GM12865 (cell line): ENCODE measurements at regions not wholly inside any gene's neighbourhood (a gene's known extent, or its start where the extent isn't known, plus 50 kb on each side); places are given as distances from the start of the nearest gene placed in this dataset.

Experiments
- DNase-seq: peaks from one replicate; pipeline ENCODE4 v3.0.0; 2010; ENCODE audit warnings: low read depth
- H3K4me3 ChIP-seq: 2 replicates; pipeline ENCODE4 v1.5.1; 2011; ENCODE audit warnings: mild to moderate bottlenecking, low read depth, low read length, control low read depth
- CTCF ChIP-seq: IDR thresholded peaks from 2 replicates; pipeline ENCODE4 v1.5.1; 2011; ENCODE audit warnings: low read length, control low read depth, low read depth, inconsistent platforms; ENCODE audit not compliant: insufficient read depth; ENCODE audit errors: missing control alignments

GRCh38 chr9:12363439-12363838 is 329.7 kb upstream of the TYRP1 start:
- no peak for DNase-seq
- no peak for TF ChIP-seq CTCF
- H3K4me3 ChIP-seq, result no peak overlapping the region

GRCh38 chr9:12368569-12368968 is 324.6 kb upstream of the TYRP1 start:
- DNase-seq, result no peak
- TF ChIP-seq CTCF, result no peak
- H3K4me3 ChIP-seq, result no peak overlapping the region

- no peak for TF ChIP-seq CTCF
- H3K4me3 ChIP-seq, result no peak overlapping the region
- no peak for DNase-seq
Measured at GRCh38 chr9:12391839-12392509, 301.2 kb upstream of the TYRP1 start.

GRCh38 chr9:12394105-12394504 is 299.1 kb upstream of the TYRP1 start:
- TF ChIP-seq CTCF, result no peak
- DNase-seq, result no peak

GRCh38 chr9:12403721-12404120 is 289.5 kb upstream of the TYRP1 start:
- no peak overlapping the region for H3K4me3 ChIP-seq
- no peak for TF ChIP-seq CTCF
- no peak for DNase-seq

More at GRCh38 chr9:12394105-12394504, 299.1 kb upstream of the TYRP1 start:
- no peak overlapping the region for H3K4me3 ChIP-seq

- TF ChIP-seq CTCF, result no peak
- DNase-seq, result no peak
Measured at GRCh38 chr9:12413986-12414385, 279.2 kb upstream of the TYRP1 start.

GRCh38 chr9:12414514-12414913 is 278.7 kb upstream of the TYRP1 start:
- H3K4me3 ChIP-seq, result no peak overlapping the region
- DNase-seq, result no peak
- no peak for TF ChIP-seq CTCF

More at GRCh38 chr9:12413986-12414385, 279.2 kb upstream of the TYRP1 start:
- no peak overlapping the region for H3K4me3 ChIP-seq
